ENCODE measurements at regions not wholly inside any gene's neighbourhood (a gene's known extent, or its start where the extent isn't known, plus 50 kb on each side); places are given as distances from the start of the nearest gene placed in this dataset.
A peak's percentile ranks its signal among the peaks of the same experiment; 100 is the strongest.
"Not testable (repeated sequence)": the region's sequence is repeated elsewhere in the genome, so short reads cannot be mapped to it uniquely, and the experiment has no call there.

DNA sequence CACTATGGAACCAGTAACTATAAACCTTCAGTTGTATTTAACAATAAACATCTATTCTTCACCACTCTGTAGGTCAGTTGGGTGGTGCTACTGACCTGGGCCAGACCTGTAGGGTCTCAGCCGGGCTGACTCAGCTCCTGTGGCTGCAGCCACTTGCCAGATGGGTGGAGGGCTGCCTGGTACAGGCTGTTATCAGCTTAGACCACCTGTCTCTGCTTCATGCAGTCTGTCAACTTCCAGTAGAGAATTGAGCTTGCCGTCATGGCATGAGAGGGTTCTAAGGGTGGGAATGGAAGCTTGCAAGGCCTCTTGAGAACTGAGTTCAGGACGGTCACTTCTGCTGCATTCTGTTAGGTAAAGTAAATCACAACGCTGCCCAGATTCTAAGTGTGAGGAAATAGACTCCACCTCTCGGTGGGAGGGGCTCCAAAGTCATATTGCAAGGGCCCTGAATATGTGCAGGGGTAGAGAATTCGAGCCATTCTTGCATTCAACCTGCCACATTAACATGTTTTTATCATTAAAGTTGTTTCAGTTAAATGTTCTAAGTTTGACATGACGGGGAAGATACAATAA, 81.5 kb upstream of the PABPC3 start:
- H3K4me3 Mint-ChIP-seq (ENCODE audit: low read depth, unreplicated experiment); H3K9me3 Mint-ChIP-seq (ENCODE audit: low read depth, unreplicated experiment); H3K36me3 Mint-ChIP-seq (ENCODE audit: insufficient read depth, unreplicated experiment); H3K4me1 Mint-ChIP-seq (ENCODE audit: low read depth, unreplicated experiment); BruUV-seq (replicated peaks); CTCF ChIA-PET; H3K27ac Mint-ChIP-seq (ENCODE audit: unreplicated experiment); DNase-seq; intact Hi-C loops (cut with micrococcal nuclease; ENCODE audit: unreplicated experiment): not testable (repeated sequence)
- H3K27me3 Mint-ChIP-seq (ENCODE audit: unreplicated experiment): peaks cover 24% of the 10 kb centered on the region

DNA sequence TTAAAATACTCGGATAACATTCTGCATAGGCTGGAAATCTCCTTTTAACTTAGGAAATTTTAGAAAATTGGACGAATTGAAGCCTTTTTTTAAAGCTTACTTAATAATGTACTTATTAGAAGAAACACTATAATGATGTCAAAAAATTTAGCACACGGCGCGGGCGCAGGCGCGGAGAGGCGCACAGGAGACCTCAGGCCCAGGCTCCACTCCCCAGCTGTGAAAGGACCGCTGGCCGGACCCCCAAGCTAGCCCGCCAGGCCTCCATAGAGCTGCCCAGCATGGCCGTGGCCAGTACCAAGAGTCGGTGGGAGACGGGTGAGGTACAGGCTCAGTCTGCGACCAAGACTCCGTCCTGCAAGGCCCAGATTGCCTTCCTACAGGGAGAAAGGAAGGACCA, 78.8 kb upstream of the PABPC3 start:
- H3K4me3 Mint-ChIP-seq (ENCODE audit: low read depth, unreplicated experiment); intact Hi-C loops (cut with micrococcal nuclease; ENCODE audit: unreplicated experiment); H3K4me1 Mint-ChIP-seq (ENCODE audit: low read depth, unreplicated experiment); DNase-seq; H3K27ac Mint-ChIP-seq (ENCODE audit: unreplicated experiment); H3K36me3 Mint-ChIP-seq (ENCODE audit: insufficient read depth, unreplicated experiment); CTCF ChIA-PET; H3K9me3 Mint-ChIP-seq (ENCODE audit: low read depth, unreplicated experiment); BruUV-seq (replicated peaks): not testable (repeated sequence)
- H3K27me3 Mint-ChIP-seq (ENCODE audit: unreplicated experiment): peaks cover 35% of the 10 kb centered on the region

DNA sequence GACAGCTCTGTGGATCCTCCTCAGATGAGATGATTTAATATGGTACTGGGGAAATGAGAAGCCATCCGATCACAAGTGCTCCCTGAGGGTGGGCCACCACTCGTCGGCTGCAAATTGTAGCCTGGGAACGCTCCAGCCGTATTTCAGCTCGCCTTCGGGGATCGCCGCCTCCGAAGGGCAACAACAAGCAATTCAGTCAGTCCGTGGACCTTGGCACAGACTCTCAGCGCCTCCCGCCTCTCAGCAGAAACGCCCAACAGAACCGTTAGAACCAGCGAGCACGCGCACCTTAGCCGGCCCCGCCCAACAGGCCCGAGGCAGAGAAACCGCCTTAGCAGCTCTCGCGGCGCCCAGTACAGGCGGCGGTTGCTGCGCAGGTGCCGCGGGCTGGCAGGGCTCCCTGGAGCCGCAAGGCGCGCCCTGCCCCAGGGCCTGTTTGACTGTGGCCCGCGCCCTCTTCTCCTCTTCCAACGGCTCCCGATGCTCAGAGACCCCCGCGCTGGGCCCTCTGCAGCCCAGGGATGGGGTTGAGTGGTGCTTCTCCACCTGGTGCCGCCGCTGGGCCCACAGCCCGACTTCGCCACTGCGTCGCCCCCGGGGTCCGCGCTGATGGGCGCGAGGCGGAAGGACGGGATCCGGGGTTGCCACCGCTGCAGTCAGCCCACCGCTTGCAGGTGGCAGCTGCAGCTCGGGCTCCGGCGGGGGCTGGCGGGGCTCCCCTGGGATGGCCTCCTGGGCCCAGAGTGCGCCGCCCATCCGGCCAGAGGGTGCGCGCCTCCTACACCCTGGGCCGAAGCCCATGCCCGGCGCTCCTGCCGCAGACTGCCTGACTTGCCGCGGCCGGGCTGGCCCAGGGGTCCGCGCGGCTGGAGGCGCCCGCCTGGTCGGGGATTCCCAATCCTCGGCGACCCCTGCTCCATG, 77.9 kb upstream of the PABPC3 start:
- H3K4me3 Mint-ChIP-seq (ENCODE audit: low read depth, unreplicated experiment): peak overlapping the region; percentile 65
- peaks cover 37% of the 10 kb centered on the region for H3K27me3 Mint-ChIP-seq (ENCODE audit: unreplicated experiment)
- H3K36me3 Mint-ChIP-seq (ENCODE audit: insufficient read depth, unreplicated experiment); BruUV-seq (replicated peaks); H3K4me1 Mint-ChIP-seq (ENCODE audit: low read depth, unreplicated experiment); H3K9me3 Mint-ChIP-seq (ENCODE audit: low read depth, unreplicated experiment); intact Hi-C loops (cut with micrococcal nuclease; ENCODE audit: unreplicated experiment); H3K27ac Mint-ChIP-seq (ENCODE audit: unreplicated experiment): not testable (repeated sequence)
- peak; percentile 53 for DNase-seq
- CTCF ChIA-PET: interaction anchor here (0.8 to 1.0 kb wide), 2 partner anchors 11 to 115 kb away, joined by 3 read pairs; no protein-coding TSS in a partner anchor

DNA sequence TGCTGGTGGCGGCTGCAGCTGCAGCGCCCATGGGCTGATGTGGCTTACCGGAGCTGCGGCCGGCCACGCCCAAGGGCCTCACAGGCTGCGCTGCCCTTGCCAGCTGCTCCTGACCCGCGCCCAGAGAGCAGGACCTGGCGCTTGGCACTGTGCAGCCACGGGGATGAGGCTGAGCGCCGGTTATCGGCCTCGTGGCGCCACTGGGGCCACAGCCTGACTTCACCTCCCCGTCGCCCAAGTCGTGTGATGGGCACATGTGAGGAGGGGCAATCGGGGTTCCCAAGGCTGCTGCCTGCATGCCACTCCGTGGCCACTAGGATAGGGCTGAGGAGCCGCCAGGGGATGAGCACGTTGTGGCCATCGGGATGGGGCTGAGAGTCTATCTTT, 77.2 kb upstream of the PABPC3 start:
- CTCF ChIA-PET: no interaction called here
- Mint-ChIP-seq H3K9me3 (ENCODE audit: low read depth, unreplicated experiment) (no peaks in the 10 kb centered on the region), H3K4me3 (ENCODE audit: low read depth, unreplicated experiment) (peak overlapping the region; percentile 65), H3K27ac (ENCODE audit: unreplicated experiment) (no peak overlapping the region), H3K36me3 (ENCODE audit: insufficient read depth, unreplicated experiment) (no peaks in the 10 kb centered on the region), H3K4me1 (ENCODE audit: low read depth, unreplicated experiment) (no peaks in the 10 kb centered on the region), H3K27me3 (ENCODE audit: unreplicated experiment) (peaks cover 37% of the 10 kb centered on the region)
- TF ChIP-seq, protein P1, sequence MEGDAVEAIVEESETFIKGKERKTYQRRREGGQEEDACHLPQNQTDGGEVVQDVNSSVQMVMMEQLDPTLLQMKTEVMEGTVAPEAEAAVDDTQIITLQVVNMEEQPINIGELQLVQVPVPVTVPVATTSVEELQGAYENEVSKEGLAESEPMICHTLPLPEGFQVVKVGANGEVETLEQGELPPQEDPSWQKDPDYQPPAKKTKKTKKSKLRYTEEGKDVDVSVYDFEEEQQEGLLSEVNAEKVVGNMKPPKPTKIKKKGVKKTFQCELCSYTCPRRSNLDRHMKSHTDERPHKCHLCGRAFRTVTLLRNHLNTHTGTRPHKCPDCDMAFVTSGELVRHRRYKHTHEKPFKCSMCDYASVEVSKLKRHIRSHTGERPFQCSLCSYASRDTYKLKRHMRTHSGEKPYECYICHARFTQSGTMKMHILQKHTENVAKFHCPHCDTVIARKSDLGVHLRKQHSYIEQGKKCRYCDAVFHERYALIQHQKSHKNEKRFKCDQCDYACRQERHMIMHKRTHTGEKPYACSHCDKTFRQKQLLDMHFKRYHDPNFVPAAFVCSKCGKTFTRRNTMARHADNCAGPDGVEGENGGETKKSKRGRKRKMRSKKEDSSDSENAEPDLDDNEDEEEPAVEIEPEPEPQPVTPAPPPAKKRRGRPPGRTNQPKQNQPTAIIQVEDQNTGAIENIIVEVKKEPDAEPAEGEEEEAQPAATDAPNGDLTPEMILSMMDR (IDR thresholded peaks at IDR 0.05; ENCODE audit: unreplicated experiment): no peak
- DNase-seq: peak; percentile 9
- no TSS peak for BruUV-seq (replicated peaks)
- intact Hi-C loops (cut with micrococcal nuclease; ENCODE audit: unreplicated experiment): no loop called here

DNA sequence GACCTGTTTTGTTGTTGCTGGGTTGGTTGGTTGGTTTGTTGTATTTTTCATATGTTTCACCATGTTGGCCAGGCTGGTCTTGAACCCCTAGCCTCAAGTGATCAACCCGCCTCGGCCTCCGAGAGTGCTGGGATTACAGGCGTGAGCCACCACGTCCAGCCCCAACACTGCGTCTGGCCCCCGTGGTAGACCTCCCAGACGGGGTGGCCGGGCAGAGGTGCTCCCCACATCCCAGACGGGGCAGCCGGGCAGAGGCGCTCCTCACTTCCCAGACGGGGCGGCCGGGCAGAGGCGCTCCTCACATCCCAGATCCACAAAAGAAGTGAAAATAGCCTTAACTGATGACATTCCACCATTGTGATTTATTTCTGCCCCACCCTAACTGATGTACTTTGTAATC, 76.2 kb upstream of the PABPC3 start:
- H3K27me3 Mint-ChIP-seq (ENCODE audit: unreplicated experiment): peaks cover 48% of the 10 kb centered on the region
- H3K27ac Mint-ChIP-seq (ENCODE audit: unreplicated experiment); H3K36me3 Mint-ChIP-seq (ENCODE audit: insufficient read depth, unreplicated experiment); H3K4me1 Mint-ChIP-seq (ENCODE audit: low read depth, unreplicated experiment); intact Hi-C loops (cut with micrococcal nuclease; ENCODE audit: unreplicated experiment); H3K4me3 Mint-ChIP-seq (ENCODE audit: low read depth, unreplicated experiment); H3K9me3 Mint-ChIP-seq (ENCODE audit: low read depth, unreplicated experiment); BruUV-seq (replicated peaks); DNase-seq: not testable (repeated sequence)
- CTCF ChIA-PET: interaction anchor here (0.6 kb wide), 1 partner anchor 44 kb away, joined by 3 read pairs; no protein-coding TSS in a partner anchor

DNA sequence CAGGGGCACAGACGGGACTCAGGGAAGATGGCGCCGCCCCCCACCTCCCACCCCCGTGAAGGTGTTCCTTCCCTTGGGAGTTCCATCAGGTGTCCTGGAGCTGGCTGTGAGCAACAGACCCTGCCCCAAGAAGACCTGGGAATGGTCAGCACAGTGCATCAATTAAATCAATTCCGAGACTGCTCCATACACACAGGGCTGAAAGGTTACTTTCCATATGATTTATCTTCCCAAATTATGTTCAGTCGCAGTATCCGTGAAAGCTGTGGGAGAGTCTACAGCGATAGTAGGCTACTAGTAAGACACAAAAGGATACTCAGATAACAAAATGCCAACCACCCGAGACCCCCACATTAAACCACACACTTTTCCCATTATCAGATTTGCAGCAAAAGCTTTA, 71.8 kb upstream of the PABPC3 start:
- TF ChIP-seq, protein P1 (IDR thresholded peaks at IDR 0.05; ENCODE audit: unreplicated experiment): no peak
- no peak for DNase-seq
- Mint-ChIP-seq H3K27me3 (ENCODE audit: unreplicated experiment) (peaks cover 67% of the 10 kb centered on the region), H3K27ac (ENCODE audit: unreplicated experiment) (no peak overlapping the region), H3K9me3 (ENCODE audit: low read depth, unreplicated experiment) (no peaks in the 10 kb centered on the region), H3K4me1 (ENCODE audit: low read depth, unreplicated experiment) (no peaks in the 10 kb centered on the region), H3K36me3 (ENCODE audit: insufficient read depth, unreplicated experiment) (no peaks in the 10 kb centered on the region), H3K4me3 (ENCODE audit: low read depth, unreplicated experiment) (no peak overlapping the region)
- CTCF ChIA-PET: no interaction called here
- intact Hi-C loops (cut with micrococcal nuclease; ENCODE audit: unreplicated experiment): no loop called here
- BruUV-seq (replicated peaks): no TSS peak
